HG03432 (cell line): ENCODE measurements at regions not wholly inside any gene's neighbourhood (a gene's known extent, or its start where the extent isn't known, plus 50 kb on each side); places are given as distances from the start of the nearest gene placed in this dataset.

Experiments used
- ATAC-seq: cut with Tn5 transposase; IDR thresholded peaks from one replicate; pipeline ENCODE4 v1.9.1; 2021; ENCODE audit warnings: mild to moderate bottlenecking, moderate library complexity; ENCODE audit not compliant: unreplicated experiment

DNA sequence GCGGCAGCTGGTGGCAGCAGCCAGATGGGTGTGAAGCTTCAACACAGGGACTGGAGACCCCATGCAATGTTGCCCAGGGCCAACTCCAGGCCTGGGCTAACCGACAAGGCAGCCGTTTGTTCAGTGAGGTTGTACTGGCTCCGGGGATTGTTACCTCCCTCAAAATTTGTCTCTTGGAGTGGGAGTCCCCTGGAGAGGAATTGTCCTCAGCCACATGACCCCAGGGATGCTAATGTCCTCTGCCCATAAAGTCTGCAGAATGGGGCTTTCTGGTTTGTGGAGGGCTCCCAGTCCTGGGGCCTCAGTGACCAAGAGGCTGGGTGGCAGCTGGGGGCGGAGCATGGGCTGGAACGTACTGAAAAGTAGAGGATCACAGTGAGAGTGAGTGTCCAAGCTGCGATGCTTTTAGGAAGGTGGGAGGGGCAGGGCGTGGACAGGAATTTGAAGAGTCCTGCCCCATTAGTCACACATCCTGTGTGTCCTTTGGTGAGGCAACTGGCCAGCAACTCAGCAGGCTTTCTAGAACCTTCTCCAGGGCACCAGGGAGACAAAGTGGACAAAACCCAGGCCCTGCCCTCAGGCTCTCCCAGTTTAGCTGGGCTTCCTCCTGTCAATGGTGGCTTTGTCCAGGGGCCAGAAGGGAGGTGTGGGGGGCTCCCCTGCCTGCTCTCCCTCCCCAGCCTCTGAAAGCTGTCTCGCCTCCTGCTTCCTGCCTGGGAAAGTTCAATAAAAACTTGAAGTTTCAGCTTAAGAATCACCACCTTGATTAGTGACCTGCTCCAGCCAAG, 114.0 kb downstream of the NSG2 start:
- no peak for ATAC-seq

DNA sequence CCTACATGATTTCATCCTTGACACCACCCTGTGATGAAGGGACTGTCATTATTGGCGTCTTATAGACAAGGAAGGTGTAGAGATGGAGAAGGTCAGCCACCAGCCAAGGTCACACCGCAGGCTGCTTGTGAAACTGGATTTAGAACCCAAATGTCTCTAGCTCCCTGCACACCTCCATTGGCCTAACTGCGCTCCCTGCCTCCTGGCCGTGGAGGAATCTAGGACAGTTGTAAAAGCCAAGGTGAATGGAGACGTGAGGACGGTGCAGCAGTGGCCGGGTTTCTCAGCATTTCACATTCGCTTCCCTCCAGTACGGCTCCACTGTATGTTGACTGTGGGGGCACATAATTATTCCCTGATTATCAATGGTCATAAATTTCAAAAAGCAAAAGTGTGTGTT, 119.9 kb downstream of the NSG2 start:
- no peak for ATAC-seq

DNA sequence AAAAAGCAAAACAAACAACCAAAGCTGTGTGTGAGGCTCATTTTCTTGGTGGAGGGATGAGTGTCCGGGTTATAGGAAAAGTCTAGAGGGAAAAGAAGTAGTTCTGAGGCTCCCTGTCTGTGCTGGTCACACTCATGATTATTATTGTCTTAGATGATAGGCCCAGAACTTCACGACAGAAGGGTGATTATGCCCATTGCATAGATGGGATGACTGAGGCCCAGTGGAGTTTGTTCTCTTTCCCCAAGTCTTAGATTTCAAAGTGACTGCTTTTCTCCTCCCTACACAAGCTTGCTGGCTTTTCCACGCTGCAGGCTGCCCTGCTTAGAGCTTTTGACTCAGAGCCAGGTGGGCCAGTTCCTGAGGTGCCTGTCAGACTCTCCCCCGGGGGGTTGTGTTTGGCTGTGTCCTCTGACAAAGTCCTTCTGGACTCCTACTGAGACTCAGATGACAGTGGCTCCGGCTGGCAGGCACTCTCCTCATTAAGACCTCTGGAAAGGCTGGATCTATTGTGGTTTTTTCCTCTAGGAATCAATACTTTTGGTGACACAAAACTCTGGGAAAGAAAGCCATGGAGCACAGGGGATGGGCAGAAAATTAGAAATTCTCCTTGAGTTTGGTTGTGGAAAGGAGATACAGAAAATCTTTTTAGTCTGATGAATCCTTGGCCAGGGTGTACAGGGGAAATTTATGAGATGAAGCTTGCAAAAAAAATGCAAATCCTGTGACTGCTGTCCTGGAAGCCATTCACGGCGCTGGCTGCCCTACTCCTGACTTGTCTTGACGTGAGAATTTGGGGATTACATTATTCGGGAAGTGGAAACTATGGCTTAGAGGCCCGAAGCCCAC, 120.9 kb downstream of the NSG2 start:
- no peak for ATAC-seq

DNA sequence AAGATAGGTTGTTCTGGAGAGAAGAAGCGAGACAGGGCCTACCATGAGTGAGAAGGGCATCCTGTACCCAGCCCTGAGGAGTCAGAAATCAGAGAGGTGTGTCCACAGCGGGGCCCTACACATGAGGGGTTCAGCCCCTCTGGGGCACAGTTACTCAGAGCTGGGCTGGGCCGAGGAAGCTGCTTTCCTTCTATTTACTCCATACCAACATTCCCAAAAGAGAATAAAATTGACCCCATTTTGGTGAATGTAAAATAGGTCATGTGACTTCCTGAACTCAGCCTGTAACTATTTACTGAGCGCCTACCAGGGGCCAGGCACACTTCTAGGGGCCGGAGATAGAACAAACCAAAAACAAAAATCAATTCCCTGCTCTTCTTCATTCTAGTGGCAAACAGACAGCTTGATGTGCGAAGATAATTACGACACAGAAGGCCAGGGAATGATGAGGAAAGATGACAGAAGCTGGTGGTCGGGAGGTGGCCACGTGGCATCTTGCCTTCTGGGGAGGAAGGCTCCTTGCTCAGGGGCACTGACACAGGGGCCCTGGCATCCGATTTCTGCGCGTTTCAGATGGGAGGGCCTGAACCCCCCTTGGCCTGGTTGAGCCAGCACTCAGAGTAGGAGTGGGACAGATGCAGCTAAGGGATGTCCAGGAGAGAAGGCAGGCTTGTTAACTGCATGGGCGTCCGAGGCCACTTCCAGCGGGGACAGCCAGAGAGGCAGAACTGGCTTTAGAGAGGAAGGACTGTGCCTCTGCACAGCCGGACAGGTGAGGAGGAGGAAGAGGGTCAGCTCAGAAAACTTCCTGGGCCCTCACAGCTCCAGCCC, 121.8 kb downstream of the NSG2 start:
- no peak for ATAC-seq

GRCh38 chr5:174172152-174172551, 126.6 kb downstream of the NSG2 start:
- no peak for ATAC-seq

- no peak for ATAC-seq
These were observed 127.1 kb downstream of the NSG2 start for GRCh38 chr5:174172566-174172965.

GRCh38 chr5:174173766-174174165, 128.3 kb downstream of the NSG2 start:
- ATAC-seq, result no peak

DNA sequence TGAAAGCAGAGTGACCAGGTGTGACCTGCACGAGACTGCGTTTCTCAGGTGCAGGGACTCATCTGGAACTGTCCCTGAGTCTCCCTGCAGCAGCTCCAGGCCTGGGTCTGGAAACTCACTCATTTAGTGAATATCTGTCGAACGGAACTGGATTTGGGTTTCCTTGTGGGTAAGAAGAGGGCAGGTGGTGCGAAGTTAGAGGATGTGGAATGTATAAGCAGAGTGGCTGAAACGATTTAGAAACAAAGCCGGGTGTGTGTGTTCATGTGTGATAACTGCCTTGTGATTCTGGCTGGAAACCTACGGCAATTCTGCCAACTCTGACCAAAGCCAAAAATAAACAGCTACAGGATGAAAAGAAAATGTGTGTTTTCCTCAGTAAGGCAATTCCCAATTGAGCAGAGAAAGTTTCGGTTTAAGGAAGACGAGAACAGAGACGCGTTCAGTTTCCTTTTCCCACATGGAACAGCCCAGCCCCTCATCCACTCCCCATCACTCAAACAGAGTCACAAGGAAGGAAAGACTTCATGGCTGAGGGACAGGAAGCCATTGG, 130.3 kb downstream of the NSG2 start:
- no peak for ATAC-seq

DNA sequence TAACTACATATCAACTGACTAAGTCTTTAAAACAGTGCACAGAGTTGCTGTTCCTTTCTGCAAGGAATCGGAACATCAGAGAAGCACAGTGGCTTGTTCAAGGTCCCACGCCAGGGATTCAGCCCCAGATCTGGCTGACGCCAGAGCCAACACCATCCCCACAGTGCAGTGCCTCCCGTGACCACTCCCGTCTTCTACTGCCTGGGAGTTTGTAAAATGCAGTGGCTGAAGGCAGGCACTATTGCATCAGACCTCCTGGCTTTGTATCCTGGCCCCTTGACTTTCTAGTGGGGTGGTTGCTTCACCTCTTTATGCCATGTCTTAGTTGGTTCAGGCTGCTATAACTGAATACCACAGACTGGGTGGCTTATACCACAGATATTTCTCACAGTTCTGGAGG, 131.0 kb downstream of the NSG2 start:
- no peak for ATAC-seq

GRCh38 chr5:174177531-174177930, 132.0 kb downstream of the NSG2 start:
- no peak for ATAC-seq

GRCh38 chr5:174177976-174178605, 132.6 kb downstream of the NSG2 start:
- no peak for ATAC-seq

- no peak for ATAC-seq
These were observed 135.1 kb downstream of the NSG2 start for GRCh38 chr5:174180639-174181038.

DNA sequence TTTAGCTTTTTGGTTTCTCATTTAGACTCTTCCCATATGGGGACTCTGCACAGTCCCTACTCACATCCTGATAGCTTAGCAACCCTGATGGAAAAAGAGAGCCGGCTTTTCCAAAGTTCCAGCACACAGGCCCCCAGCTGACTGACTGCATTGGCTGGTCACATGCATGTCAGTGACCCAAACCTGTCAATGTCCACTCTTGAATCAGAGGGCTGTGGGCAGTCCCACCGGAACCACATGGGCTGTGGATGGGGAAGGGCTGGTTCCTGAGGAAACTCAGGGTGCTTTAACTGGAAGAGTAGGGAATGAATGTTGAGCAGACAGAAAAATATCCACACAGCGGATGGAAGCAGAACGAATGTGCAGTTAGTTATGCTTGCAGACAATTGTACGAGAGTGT, 136.6 kb downstream of the NSG2 start:
- no peak for ATAC-seq

- ATAC-seq, result no peak
These were observed 138.2 kb downstream of the NSG2 start for GRCh38 chr5:174183701-174184100.

GRCh38 chr5:174185506-174185905, 140.0 kb downstream of the NSG2 start:
- no peak for ATAC-seq

- ATAC-seq, result no peak
These were observed 140.7 kb downstream of the NSG2 start for GRCh38 chr5:174186096-174186695.

GRCh38 chr5:174187001-174187400, 141.5 kb downstream of the NSG2 start:
- no peak for ATAC-seq

DNA sequence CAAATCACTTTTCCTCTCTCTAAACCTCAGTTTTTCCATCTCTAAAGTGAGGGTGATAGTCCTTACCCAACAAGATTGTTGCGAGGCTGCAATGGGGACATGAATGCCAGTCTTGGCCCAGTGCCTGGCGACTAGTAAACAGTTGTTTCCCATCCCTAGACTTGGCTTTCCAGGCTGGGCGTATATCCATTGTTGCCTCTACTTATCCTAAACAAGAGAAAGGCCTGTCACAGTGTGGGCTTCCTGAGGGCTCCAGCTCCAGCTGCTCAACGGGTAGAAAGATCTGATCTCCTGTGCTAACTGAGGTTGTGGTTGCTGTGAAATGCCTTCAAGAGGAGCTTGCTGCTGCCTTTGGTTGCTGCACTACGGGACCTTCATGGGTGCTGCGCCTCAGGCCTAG, 142.0 kb downstream of the NSG2 start:
- no peak for ATAC-seq

- no peak for ATAC-seq
These were observed 142.8 kb downstream of the NSG2 start for GRCh38 chr5:174188295-174188694.
